ENCODE measurements at regions not wholly inside any gene's neighbourhood (a gene's known extent, or its start where the extent isn't known, plus 50 kb on each side); places are given as distances from the start of the nearest gene placed in this dataset.

GRCh38 chr2:100718065-100718629 lies 101.8 kb upstream of the NPAS2 start:
- no peaks in the 10 kb centered on the region for H3K4me1 Mint-ChIP-seq
- CTCF ChIA-PET: no interaction called here
- H3K4me3 Mint-ChIP-seq: no peak overlapping the region
- H3K36me3 Mint-ChIP-seq: no peaks in the 10 kb centered on the region
- no peaks in the 10 kb centered on the region for H3K9me3 Mint-ChIP-seq (ENCODE audit: low read depth)
- H3K27ac Mint-ChIP-seq: no peak overlapping the region
- ATAC-seq (no peak), DNase-seq (no peak)
- H3K27me3 Mint-ChIP-seq: no peaks in the 10 kb centered on the region

DNA sequence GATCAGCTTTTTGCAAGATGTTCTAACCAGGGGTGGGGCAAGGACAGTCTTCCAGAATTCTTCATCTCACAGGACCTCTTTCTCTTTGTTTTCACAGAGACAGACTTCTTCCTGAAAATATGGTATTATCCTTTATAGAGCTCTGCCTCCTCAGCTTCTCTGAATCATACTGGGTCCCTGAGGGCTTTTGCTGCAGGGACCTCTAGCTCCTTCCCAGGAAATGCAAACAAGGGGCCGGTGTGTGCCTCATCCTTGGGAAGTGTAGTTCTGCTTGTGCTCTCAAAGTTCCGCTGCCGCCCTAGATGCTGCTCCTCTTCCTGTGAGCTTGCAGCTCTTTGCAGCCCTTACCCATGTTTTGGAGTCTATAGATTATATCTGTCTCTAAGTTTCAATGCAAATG lies 99.5 kb upstream of the NPAS2 start:
- Mint-ChIP-seq H3K4me3 (no peak overlapping the region), H3K36me3 (no peaks in the 10 kb centered on the region), H3K4me1 (no peaks in the 10 kb centered on the region), H3K9me3 (ENCODE audit: low read depth) (no peaks in the 10 kb centered on the region), H3K27ac (no peak overlapping the region), H3K27me3 (no peaks in the 10 kb centered on the region)
- ATAC-seq: no peak
- CTCF ChIA-PET: no interaction called here
- no peak for DNase-seq

GRCh38 chr2:100721693-100722092 lies 98.2 kb upstream of the NPAS2 start:
- no peaks in the 10 kb centered on the region for H3K36me3 Mint-ChIP-seq
- ATAC-seq: no peak
- no peaks in the 10 kb centered on the region for H3K4me1 Mint-ChIP-seq
- CTCF ChIA-PET: no interaction called here
- peaks cover under 1% of the 10 kb centered on the region for H3K27me3 Mint-ChIP-seq
- H3K4me3 Mint-ChIP-seq: no peak overlapping the region
- DNase-seq: no peak
- H3K27ac Mint-ChIP-seq: no peak overlapping the region
- H3K9me3 Mint-ChIP-seq (ENCODE audit: low read depth): no peaks in the 10 kb centered on the region

GRCh38 chr2:100722125-100722524 lies 97.8 kb upstream of the NPAS2 start:
- no peaks in the 10 kb centered on the region for H3K4me1 Mint-ChIP-seq
- ATAC-seq: no peak
- CTCF ChIA-PET: no interaction called here
- H3K4me3 Mint-ChIP-seq: no peak overlapping the region
- H3K27ac Mint-ChIP-seq: no peak overlapping the region
- no peaks in the 10 kb centered on the region for H3K36me3 Mint-ChIP-seq
- H3K9me3 Mint-ChIP-seq (ENCODE audit: low read depth): no peaks in the 10 kb centered on the region
- H3K27me3 Mint-ChIP-seq: peaks cover 3% of the 10 kb centered on the region
- DNase-seq: no peak

DNA sequence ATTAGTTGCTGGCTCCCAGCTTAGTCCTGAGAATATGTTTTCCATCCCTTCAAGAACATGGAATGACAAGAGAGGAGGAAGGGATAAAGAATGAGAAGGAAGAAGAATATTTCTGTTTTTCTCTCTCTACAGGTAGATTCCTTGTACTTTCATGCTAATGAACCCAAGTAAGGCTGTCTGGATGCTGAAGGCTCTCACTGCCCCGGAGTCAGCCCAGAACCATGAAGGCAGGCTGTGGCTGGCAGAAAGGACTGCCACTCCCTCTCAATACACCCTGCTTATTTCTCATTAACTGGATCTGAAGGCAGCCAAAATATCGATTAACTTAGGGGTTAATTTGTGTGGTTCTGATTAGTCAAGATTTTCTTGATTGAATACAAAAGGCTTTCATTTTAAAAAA lies 93.1 kb upstream of the NPAS2 start:
- Mint-ChIP-seq H3K36me3 (no peaks in the 10 kb centered on the region), H3K4me1 (no peaks in the 10 kb centered on the region), H3K4me3 (no peak overlapping the region), H3K27me3 (peaks cover 14% of the 10 kb centered on the region), H3K27ac (no peak overlapping the region), H3K9me3 (ENCODE audit: low read depth) (peaks cover 2% of the 10 kb centered on the region)
- ATAC-seq: no peak
- CTCF ChIA-PET: no interaction called here
- DNase-seq: no peak

GRCh38 chr2:100730290-100730868 lies 89.6 kb upstream of the NPAS2 start:
- Mint-ChIP-seq H3K4me1 (no peaks in the 10 kb centered on the region), H3K9me3 (ENCODE audit: low read depth) (peaks cover 2% of the 10 kb centered on the region), H3K27me3 (peaks cover 16% of the 10 kb centered on the region), H3K4me3 (no peak overlapping the region), H3K27ac (no peak overlapping the region), H3K36me3 (no peaks in the 10 kb centered on the region)
- no peak for DNase-seq
- CTCF ChIA-PET: interaction anchor here (1.0 to 1.6 kb wide), 4 partner anchors 14 to 257 kb away, joined by 3 to 4 read pairs (median 4); no protein-coding TSS in a partner anchor
- no peak for ATAC-seq

GRCh38 chr2:100731535-100731981 lies 88.4 kb upstream of the NPAS2 start:
- CTCF ChIA-PET: no interaction called here
- no peaks in the 10 kb centered on the region for H3K4me1 Mint-ChIP-seq
- H3K27ac Mint-ChIP-seq: no peak overlapping the region
- peaks cover 2% of the 10 kb centered on the region for H3K9me3 Mint-ChIP-seq (ENCODE audit: low read depth)
- no peak overlapping the region for H3K4me3 Mint-ChIP-seq
- ATAC-seq: no peak
- peaks cover 18% of the 10 kb centered on the region for H3K27me3 Mint-ChIP-seq
- DNase-seq: no peak
- H3K36me3 Mint-ChIP-seq: no peaks in the 10 kb centered on the region

DNA sequence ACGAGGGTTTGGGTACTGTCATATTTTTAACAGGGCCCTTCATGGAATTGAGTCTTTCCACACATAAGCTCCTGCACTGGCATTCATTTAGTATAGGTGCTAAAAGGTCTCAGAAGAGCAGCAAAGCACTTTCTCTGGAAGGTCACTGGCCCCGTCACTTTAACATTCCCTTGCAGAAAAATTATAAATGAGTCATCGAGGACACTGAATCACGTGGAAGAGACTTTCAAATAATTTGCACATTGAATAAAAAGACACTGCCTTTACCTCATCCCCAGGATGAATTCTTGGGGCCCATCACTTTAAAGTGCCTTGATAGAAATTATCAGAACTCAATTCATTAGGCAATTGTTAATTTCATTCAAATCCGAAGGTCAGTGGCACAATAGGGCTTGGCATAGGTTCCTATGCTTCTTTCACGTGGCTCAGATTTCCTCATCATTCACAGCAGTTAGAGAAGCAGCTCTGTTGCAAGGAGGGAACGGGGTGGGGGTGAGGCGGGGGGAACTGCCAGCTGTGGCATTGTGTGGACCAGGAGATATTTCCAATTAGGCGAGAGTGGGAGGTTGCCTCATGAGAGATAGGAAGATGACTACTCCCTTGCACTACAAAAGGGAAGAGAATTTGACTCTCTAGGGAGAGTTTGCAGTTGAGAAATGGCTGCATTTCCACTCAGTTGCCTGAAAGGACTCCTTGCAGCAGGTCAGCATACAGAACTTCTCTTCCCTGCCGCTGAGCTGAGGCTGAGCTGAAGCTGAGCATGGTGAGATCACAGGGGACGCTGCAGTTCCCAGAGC lies 86.3 kb upstream of the NPAS2 start:
- Mint-ChIP-seq H3K36me3 (no peaks in the 10 kb centered on the region), H3K27ac (no peak overlapping the region), H3K27me3 (peaks cover 19% of the 10 kb centered on the region), H3K4me3 (no peak overlapping the region), H3K4me1 (no peaks in the 10 kb centered on the region), H3K9me3 (ENCODE audit: low read depth) (peaks cover 2% of the 10 kb centered on the region)
- DNase-seq (no peak), ATAC-seq (no peak)
- CTCF ChIA-PET: no interaction called here

DNA sequence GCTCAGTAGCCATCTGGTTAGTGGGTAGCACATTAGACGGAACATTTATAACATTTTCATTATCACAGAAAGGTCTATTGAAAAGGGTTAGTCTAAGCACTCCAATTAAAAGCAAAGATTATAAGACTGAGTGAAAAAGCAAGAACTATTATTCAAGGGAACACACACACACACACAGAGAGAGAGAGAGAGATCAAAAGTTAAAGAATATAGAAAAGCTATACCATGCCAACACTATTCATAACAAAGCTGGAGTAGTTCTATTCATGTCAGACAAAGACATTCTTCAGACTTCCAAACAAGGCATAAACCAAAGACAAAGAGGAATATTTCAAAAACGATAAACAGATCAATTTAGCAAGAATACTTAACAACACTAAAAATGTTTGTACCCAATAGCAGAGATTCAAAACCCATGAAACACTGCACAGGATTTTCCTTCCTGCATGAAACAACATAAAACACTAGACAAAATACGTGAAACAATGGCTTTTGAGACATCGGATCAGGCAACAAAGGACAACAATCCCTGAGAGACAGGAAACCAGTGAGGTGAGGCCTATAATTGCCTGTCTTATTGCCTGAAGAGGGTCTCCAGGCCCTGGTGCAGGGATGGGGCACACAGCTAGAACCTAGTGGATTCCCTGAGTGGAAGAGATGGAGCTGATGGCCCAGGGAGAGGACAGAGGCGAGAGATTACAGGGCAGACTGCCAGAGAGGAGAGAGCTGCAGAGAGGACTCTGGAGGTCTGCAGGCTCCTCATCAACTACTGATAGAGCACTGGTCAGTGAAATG lies 83.6 kb upstream of the NPAS2 start:
- no peak overlapping the region for H3K4me3 Mint-ChIP-seq
- CTCF ChIA-PET: interaction anchor here (1.0 kb wide), 1 partner anchor 127 kb away, joined by 3 read pairs; no protein-coding TSS in a partner anchor
- H3K27me3 Mint-ChIP-seq: peaks cover 20% of the 10 kb centered on the region
- no peaks in the 10 kb centered on the region for H3K36me3 Mint-ChIP-seq
- no peaks in the 10 kb centered on the region for H3K9me3 Mint-ChIP-seq (ENCODE audit: low read depth)
- no peaks in the 10 kb centered on the region for H3K4me1 Mint-ChIP-seq
- no peak overlapping the region for H3K27ac Mint-ChIP-seq
- no peak for ATAC-seq
- no peak for DNase-seq

DNA sequence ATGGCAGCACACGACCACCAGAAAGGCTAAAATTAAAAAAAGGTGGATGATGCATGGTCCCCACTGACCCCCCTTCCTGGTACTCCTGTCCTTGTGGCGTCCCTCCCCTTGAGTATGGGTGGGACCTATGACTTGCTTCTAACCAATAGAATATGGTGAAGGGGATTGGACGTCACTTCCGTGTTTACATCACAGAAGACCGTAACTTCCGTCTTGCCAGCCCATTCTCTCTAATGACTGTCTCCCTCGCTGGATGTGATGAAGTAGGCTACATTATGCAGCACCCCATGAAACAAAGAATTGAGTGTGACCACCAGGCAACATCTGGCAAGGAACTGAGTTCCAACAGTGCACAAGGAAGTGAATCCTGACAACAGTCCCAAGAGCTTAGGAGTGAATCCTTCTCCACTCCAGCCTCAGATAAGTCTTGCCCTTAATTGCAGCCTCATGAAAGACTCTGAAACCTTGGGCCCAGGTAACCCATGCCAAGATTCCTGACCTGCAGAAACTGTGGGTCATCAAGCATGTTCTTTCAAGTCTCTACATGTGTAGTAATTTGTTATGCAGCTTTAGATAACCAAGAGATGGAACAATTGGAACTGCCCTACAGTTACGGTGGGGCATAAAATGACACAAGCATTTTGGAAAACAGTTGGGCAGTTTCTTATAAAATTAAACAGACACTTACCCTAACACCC lies 80.1 kb upstream of the NPAS2 start:
- H3K36me3 Mint-ChIP-seq: no peaks in the 10 kb centered on the region
- no peak for ATAC-seq
- no peak for DNase-seq
- H3K4me3 Mint-ChIP-seq: no peak overlapping the region
- H3K27me3 Mint-ChIP-seq: peaks cover 19% of the 10 kb centered on the region
- CTCF ChIA-PET: interaction anchor here (1.1 kb wide), 1 partner anchor 130 kb away, joined by 3 read pairs; no protein-coding TSS in a partner anchor
- no peak overlapping the region for H3K27ac Mint-ChIP-seq
- no peaks in the 10 kb centered on the region for H3K9me3 Mint-ChIP-seq (ENCODE audit: low read depth)
- H3K4me1 Mint-ChIP-seq: peaks cover 4% of the 10 kb centered on the region

DNA sequence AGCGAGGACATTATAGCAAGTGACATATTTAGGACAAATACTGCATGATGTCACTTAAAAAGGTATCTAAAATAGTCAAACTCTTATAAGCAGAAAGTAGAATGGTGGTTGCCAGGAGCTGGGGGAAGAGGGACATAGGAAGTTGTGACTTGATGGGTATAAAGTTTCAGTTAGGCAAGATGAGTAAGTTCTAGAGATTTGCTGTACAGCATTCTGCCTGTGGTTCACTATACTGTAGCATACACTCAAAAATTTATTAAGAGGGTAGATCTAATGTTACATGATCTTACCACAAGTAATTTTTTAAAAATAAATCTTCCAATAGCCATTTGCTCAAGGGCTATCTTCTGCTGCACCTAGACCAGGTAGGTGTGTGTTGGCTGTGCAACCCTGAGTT lies 78.1 kb upstream of the NPAS2 start:
- no peaks in the 10 kb centered on the region for H3K9me3 Mint-ChIP-seq (ENCODE audit: low read depth)
- peaks cover 4% of the 10 kb centered on the region for H3K4me1 Mint-ChIP-seq
- no peak overlapping the region for H3K4me3 Mint-ChIP-seq
- no peaks in the 10 kb centered on the region for H3K36me3 Mint-ChIP-seq
- ATAC-seq (no peak), DNase-seq (no peak)
- peaks cover 13% of the 10 kb centered on the region for H3K27me3 Mint-ChIP-seq
- CTCF ChIA-PET: no interaction called here
- no peak overlapping the region for H3K27ac Mint-ChIP-seq

DNA sequence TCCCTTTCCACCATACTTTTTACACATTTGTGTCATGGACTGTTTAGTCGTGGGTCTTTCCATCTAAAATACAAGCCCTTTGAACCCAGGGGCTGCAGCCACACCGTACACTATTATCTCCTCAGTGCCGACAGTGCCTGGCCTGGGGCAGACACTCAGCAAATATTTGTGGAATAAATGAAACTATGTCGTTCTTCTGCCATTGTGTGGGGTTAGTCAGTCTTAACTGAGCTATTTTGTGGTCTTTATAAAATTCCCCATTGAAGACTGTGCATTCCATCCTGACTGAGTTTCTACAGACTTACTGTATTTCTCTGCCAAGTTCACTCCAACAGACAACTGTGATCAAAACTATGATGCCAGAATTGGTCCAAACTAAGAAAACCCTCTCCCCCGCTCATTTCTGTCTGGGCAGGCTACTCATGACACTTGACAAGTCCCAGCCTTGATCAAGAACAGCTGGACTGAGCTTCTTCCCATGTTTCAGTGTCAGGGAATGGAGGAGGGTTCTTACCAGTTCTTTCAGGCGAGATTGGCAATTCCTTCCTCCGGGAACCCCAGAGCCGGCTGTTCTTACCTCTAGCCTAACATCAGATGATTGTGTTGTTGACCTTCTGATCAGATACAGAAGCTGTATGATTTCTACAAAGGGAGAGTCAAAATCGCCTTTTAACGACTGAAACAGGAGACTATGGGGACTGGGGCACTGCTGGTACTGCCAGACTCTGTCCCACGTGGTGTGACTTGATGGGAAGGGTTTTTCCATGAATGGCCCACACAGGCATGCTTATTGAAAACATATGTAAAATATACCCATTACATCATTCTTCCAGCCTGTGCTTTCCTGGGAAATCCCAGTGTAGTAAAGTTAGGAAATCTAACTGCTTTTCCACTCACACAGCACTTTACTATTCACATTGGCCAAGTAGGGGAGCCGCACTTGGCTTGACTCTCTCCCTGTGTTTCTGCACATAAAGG lies 77.4 kb upstream of the NPAS2 start:
- Mint-ChIP-seq H3K4me3 (no peak overlapping the region), H3K9me3 (ENCODE audit: low read depth) (no peaks in the 10 kb centered on the region), H3K27me3 (peaks cover 12% of the 10 kb centered on the region), H3K4me1 (peaks cover 4% of the 10 kb centered on the region), H3K27ac (no peak overlapping the region), H3K36me3 (no peaks in the 10 kb centered on the region)
- ATAC-seq (no peak), DNase-seq (no peak)
- CTCF ChIA-PET: no interaction called here
